HUDEP-2 (cell line): ENCODE measurements at regions not wholly inside any gene's neighbourhood (a gene's known extent, or its start where the extent isn't known, plus 50 kb on each side); places are given as distances from the start of the nearest gene placed in this dataset.

Experiments used
- DNase-seq, 76 experiments: peaks; one replicate each; lab custom pipeline; 2025; ENCODE audit not compliant: unreplicated experiment in 76 of 76; lab: John Stamatoyannopoulos, UW

DNA sequence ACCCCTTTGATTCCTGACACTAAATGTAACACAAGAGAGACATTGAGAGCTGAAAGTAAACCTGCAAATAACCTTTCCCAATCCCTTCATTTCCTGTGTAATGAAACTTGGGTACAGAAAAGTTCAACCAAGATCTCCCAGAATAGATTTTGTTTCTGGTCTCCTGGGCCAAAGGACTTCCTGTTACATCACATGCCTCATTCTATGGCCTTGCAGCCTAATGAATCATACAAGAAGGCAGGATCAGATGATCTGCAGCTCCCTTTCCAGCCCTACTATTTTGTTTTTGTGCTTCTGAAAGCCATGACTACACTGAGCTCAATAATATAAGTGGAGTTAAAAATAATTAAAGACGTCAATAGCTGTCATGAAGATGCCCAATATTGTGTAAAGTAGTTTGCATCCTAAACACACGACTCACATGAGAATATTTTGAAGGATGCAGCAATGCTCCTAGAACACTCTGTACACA, 73.4 kb upstream of the NOX3 start:
- DNase-seq, result no peak

DNA sequence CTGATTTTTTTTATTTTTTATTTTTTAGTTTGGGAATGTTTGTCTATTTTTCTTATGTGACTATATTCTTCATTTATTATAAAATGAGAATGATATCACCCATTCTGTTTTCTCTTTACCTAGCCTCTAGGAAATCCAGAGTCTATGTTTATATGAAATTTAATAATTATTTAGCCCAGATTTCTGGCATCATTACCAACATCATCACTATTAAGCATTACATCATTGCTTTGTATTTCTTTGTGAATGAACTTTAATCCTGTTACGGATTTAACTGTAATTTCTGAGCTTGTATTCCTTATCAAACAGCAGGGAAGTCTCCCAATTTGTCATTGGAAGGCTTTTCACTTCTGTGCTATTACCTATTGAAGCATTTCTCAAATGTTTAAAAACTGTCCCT, 72.7 kb upstream of the NOX3 start:
- no peak for DNase-seq

- DNase-seq, result no peak
These were observed 71.8 kb upstream of the NOX3 start for GRCh38 chr6:155527443-155527842.

- no peak for DNase-seq
These were observed 68.4 kb upstream of the NOX3 start for GRCh38 chr6:155523821-155524651.

DNA sequence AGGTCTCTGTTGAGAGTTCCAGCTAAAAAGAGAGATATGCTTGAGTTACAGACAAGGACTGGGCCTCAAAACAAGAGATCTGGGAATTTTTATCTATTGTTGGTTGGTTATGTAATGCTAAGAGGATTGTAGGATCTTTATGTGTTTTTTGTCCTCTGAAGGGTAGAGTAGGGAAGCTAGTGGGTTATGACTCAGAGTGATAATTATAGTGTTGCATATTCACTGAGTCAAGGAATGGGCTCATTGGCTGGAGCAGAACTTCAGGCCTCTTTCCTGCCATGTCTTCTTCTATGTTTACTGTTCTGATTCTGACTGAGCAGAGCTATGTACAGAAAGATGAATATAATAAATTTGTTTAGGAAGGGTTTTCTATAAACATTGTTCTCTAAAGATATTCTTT, 66.1 kb upstream of the NOX3 start:
- no peak for DNase-seq

DNA sequence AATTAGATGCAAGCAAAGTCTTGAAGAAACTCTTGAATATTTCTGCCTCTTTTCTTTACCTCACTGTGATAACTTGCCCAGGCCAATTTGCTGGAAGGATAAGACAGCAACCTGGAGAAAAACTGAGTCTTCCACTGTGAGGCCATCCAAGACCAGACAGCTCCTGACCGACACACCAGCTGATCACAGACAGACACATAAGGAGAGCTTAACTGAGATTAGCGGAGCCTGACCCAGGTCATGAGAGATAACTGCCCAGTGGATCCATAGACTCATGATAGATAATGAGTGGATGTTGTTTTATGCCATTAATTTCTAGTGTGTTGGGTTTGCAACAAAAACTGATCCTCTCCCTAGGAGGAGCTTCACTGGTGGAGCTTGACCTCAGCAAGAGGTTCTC, 64.4 kb upstream of the NOX3 start:
- DNase-seq, result no peak

DNA sequence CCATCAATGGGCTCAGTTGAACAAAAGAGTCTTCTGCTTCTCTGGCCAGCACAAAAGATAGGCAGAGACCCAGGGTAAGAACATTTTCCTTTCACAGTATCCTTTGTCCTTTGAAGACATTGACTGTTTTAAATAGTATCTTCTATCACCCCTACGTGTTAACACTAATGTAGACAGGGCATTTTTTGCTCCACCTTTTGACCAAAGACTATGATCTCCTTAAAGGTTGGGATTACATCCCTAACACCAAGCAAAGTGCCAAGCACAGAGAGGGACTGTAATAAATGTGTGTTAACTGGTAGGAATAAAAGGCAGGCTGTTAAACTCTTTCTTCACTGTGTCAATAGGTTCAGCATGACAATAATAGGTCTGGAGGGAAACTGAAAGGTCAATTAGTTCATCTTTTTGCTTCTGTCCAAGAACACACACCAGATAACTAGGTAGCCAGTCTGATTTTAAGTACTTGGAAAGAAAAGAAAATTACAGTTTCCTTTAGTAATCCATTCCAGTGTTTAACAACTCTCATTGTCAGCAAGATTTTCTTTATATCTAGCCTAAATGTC, 63.6 kb upstream of the NOX3 start:
- no peak for DNase-seq

DNA sequence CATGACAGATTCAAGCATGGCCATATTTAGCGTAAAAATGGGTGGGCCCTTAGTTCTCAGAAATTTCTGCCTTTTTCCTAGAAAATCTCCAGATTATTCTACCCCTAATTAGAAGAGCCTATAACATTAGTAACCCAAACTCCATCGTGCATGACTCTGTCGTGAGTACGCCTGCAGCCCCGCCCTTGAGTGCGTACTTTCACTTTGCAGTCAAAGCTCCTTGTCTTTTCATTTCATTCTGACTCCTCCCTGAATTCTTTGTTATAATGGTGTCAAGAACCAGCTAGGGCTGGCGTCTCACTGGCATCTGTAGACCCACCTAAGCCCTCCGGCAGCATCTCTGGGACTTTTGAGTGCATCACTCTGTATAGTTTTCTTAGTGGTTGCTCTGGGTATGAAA, 61.7 kb upstream of the NOX3 start:
- DNase-seq, result no peak

- DNase-seq, result no peak
These were observed 55.2 kb upstream of the NOX3 start for GRCh38 chr6:155510879-155511278.

DNA sequence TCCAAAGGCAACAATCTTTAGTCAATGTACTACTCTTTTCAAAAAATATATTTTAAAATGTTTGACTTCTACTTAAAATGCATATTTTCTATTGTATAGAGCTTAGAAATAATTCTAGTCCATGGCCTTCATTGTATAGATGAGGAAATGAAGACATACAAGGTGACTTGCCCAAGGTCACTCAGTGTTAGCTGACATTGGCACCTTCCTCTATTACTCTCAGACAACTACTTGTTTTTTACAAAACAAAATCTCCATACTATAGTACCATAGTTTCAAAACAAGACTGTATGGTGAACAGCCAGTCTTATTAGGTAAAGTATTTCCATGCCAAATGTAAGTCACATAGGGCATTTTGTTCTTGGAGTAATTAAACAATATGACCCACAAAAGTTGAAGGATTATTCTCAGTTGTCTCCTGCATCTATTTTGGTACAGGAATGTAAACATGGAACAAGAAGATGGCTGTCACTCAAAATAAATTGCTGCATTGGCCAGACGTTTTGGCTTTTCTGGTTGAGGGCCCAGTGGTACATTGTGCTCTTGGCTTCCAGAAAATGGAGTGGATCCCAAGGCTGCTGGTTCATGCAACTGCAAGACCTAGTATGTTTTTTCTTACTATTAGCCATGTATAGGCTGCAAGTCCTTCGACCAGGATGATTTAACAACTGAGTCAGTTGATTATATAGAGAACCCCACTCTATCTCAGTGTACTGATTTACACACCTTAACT, 54.3 kb upstream of the NOX3 start:
- no peak for DNase-seq

GRCh38 chr6:155505608-155505989, 50.0 kb upstream of the NOX3 start:
- no peak for DNase-seq
